ENCODE measurements at regions not wholly inside any gene's neighbourhood (a gene's known extent, or its start where the extent isn't known, plus 50 kb on each side); places are given as distances from the start of the nearest gene placed in this dataset.

GRCh38 chr13:85371254-85371653, 428.0 kb downstream of the SLITRK6 start:
- no peak for DNase-seq

- DNase-seq: no peak
These were observed 430.5 kb downstream of the SLITRK6 start for GRCh38 chr13:85368686-85369085.

- DNase-seq: no peak
These were observed 431.3 kb downstream of the SLITRK6 start for GRCh38 chr13:85367887-85368286.

GRCh38 chr13:85366759-85367417, 432.3 kb downstream of the SLITRK6 start:
- no peak for DNase-seq

- DNase-seq: no peak
These were observed 435.7 kb downstream of the SLITRK6 start for GRCh38 chr13:85363504-85363903.

GRCh38 chr13:85362980-85363379, 436.2 kb downstream of the SLITRK6 start:
- no peak for DNase-seq

GRCh38 chr13:85347251-85347650, 452.0 kb downstream of the SLITRK6 start:
- no peak for DNase-seq

- DNase-seq: no peak
These were observed 465.0 kb downstream of the SLITRK6 start for GRCh38 chr13:85334187-85334586.

- DNase-seq: no peak
These were observed 465.7 kb downstream of the SLITRK6 start for GRCh38 chr13:85333506-85334020.

GRCh38 chr13:85332615-85333014, 466.6 kb downstream of the SLITRK6 start:
- DNase-seq: no peak

- DNase-seq: no peak
These were observed 477.5 kb downstream of the SLITRK6 start for GRCh38 chr13:85321734-85322133.

GRCh38 chr13:85317781-85318180, 481.4 kb downstream of the SLITRK6 start:
- no peak for DNase-seq

- no peak for DNase-seq
These were observed 482.7 kb downstream of the SLITRK6 start for GRCh38 chr13:85316506-85317025.

GRCh38 chr13:85314686-85315085, 484.5 kb downstream of the SLITRK6 start:
- DNase-seq: no peak

- DNase-seq: no peak
These were observed 485.3 kb downstream of the SLITRK6 start for GRCh38 chr13:85313761-85314503.

GRCh38 chr13:85312071-85312470, 487.1 kb downstream of the SLITRK6 start:
- no peak for DNase-seq

- no peak for DNase-seq
These were observed 495.6 kb downstream of the SLITRK6 start for GRCh38 chr13:85303630-85304029.

- DNase-seq: no peak
These were observed 500.8 kb downstream of the SLITRK6 start for GRCh38 chr13:85298387-85298924.

- DNase-seq: no peak
These were observed 510.5 kb downstream of the SLITRK6 start for GRCh38 chr13:85288698-85289097.

- DNase-seq: no peak
These were observed 511.7 kb downstream of the SLITRK6 start for GRCh38 chr13:85287528-85287927.

- no peak for DNase-seq
These were observed 513.1 kb downstream of the SLITRK6 start for GRCh38 chr13:85286081-85286480.

GRCh38 chr13:85284349-85284748, 514.9 kb downstream of the SLITRK6 start:
- no peak for DNase-seq

- DNase-seq: no peak
These were observed 515.8 kb downstream of the SLITRK6 start for GRCh38 chr13:85283408-85283807.

- no peak for DNase-seq
These were observed 516.3 kb downstream of the SLITRK6 start for GRCh38 chr13:85282876-85283275.
